CD1c-positive myeloid dendritic cell (primary cell): ENCODE measurements at regions not wholly inside any gene's neighbourhood (a gene's known extent, or its start where the extent isn't known, plus 50 kb on each side); places are given as distances from the start of the nearest gene placed in this dataset.

ENCODE experiments used
- DNase-seq: peaks from one replicate; pipeline ENCODE4 v3.0.0-alpha.2; 2016; ENCODE audit errors: extremely low spot score

- no peak for DNase-seq
Observed at GRCh38 chr5:147965715-147966114, 59.4 kb upstream of the C5orf46 start.

- DNase-seq = peak; percentile 27
Observed at GRCh38 chr5:147963948-147964693, 57.8 kb upstream of the C5orf46 start.

DNA sequence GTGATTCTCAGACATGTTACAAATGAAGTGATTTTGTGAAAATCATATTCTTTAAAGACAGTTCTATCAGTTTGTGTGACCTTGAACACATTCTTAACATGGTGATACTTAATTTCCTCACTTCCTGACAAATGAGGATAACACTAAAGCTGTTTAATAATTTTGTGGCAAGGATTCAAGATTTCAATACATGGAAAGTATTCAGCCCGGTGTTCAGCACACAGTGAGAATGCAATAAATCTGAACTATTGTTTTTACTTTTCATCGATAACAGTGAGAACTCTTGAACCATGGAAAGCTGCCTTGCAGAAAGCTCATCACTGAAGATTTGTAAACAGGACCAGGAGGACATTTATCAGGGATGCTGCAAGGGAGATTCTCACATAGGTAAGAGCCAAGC lies 57.1 kb upstream of the C5orf46 start:
- no peak for DNase-seq

- no peak for DNase-seq
Observed at GRCh38 chr5:147961208-147961749, 54.9 kb upstream of the C5orf46 start.

- no peak for DNase-seq
Observed at GRCh38 chr5:147957901-147958300, 51.6 kb upstream of the C5orf46 start.

DNA sequence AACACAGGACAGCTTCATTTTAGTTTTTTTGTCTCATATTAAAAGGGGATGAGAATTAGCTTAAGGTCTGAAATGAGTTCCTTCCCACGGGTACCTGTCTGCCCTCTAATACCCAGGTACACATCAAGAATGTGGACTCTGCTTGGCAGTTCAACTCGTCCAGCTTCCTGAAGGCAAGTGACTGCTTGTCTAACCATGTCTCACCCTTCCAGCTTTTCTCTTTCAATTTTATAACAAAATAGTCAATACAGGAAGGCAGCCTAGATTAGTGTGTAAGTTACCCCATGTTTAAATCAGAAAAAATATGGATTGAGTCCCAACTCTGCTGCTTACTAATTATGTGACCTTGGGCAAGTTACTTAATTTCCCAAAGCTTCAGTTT lies 50.5 kb upstream of the C5orf46 start:
- no peak for DNase-seq

- no peak for DNase-seq
Observed at GRCh38 chr5:147956064-147956841, 49.9 kb upstream of the C5orf46 start.
